GM12878 (cell line): ENCODE measurements at regions not wholly inside any gene's neighbourhood (a gene's known extent, or its start where the extent isn't known, plus 50 kb on each side); places are given as distances from the start of the nearest gene placed in this dataset.

Experiments
- BACH1 ChIP-seq: fragments of 450-650 bp; IDR thresholded peaks from 2 replicates; pipeline ENCODE4 v1.6.1; 2017; ENCODE audit warnings: mild to moderate bottlenecking, borderline replicate concordance
- DPF2 ChIP-seq: fragments of 450-650 bp; IDR thresholded peaks from 2 replicates; pipeline ENCODE4 v1.6.1; 2017; ENCODE audit warnings: mild to moderate bottlenecking
- MEF2B ChIP-seq: fragments of 450-650 bp; IDR thresholded peaks from 2 replicates; pipeline ENCODE4 v1.6.1; 2018; ENCODE audit warnings: mild to moderate bottlenecking, moderate library complexity; ENCODE audit not compliant: partially characterized antibody, poor library complexity, severe bottlenecking
- NFXL1 ChIP-seq: fragments of 450-650 bp; IDR thresholded peaks from 2 replicates; pipeline ENCODE4 v1.6.1; 2017; ENCODE audit warnings: antibody characterized with exemption, mild to moderate bottlenecking, borderline replicate concordance
- NR2F1 ChIP-seq: fragments of 450-650 bp; conservative IDR thresholded peaks from 2 replicates; pipeline ENCODE4 v1.6.1; 2017; ENCODE audit warnings: mild to moderate bottlenecking
- RAD51 ChIP-seq: fragments of 450-650 bp; IDR thresholded peaks from 2 replicates; pipeline ENCODE4 v1.6.1; 2016; ENCODE audit warnings: moderate library complexity, mild to moderate bottlenecking, inconsistent platforms
- YY1 ChIP-seq: IDR thresholded peaks from 2 replicates; pipeline ENCODE4 v1.6.1; 2011; ENCODE audit warnings: low read depth, mild to moderate bottlenecking, low read length
- ZBTB33 ChIP-seq: fragments of 450-650 bp; IDR thresholded peaks from 2 replicates; pipeline ENCODE4 v1.6.1; 2017; ENCODE audit warnings: mild to moderate bottlenecking
- ZBTB40 ChIP-seq: fragments of 450-650 bp; IDR thresholded peaks from 2 replicates; pipeline ENCODE4 v1.6.1; 2016; ENCODE audit warnings: mild to moderate bottlenecking, moderate library complexity, borderline replicate concordance
- ZNF207 ChIP-seq: fragments of 450-650 bp; IDR thresholded peaks from 2 replicates; pipeline ENCODE4 v1.6.1; 2014; ENCODE audit warnings: antibody characterized with exemption, mild to moderate bottlenecking, borderline replicate concordance

- no peak for TF ChIP-seq ZBTB40
- no peak for TF ChIP-seq BACH1
- no peak for TF ChIP-seq ZBTB33
- TF ChIP-seq NR2F1, result no peak
- no peak for TF ChIP-seq YY1
- no peak for TF ChIP-seq ZNF207
- no peak for TF ChIP-seq RAD51
- no peak for TF ChIP-seq DPF2
- no peak for TF ChIP-seq MEF2B
- TF ChIP-seq NFXL1, result no peak
- TF ChIP-seq, all 136 proteins: peak for 0
Measured at GRCh38 chr2:149954981-149955600, 367.5 kb upstream of the MMADHC start (continued).
